PFSK-1 (cell line): ENCODE measurements at regions not wholly inside any gene's neighbourhood (a gene's known extent, or its start where the extent isn't known, plus 50 kb on each side); places are given as distances from the start of the nearest gene placed in this dataset.

Source experiments
- FOXP2 ChIP-seq: optimal IDR thresholded peaks from 2 replicates; pipeline ENCODE3; 2011; ENCODE audit warnings: borderline replicate concordance, control low read depth, inconsistent platforms; ENCODE audit not compliant: insufficient read depth; ENCODE audit errors: extremely low read length, extremely low read depth
- POLR2AphosphoS5 ChIP-seq: IDR thresholded peaks from 2 replicates; pipeline ENCODE4 v1.6.1; 2012; ENCODE audit warnings: low read depth, mild to moderate bottlenecking, control low read depth, low read length, moderate library complexity
- SIN3A ChIP-seq: IDR thresholded peaks from 2 replicates; pipeline ENCODE4 v1.6.1; 2012; ENCODE audit warnings: mild to moderate bottlenecking, low read length, moderate library complexity, borderline replicate concordance; ENCODE audit not compliant: insufficient read depth
- TAF1 ChIP-seq: IDR thresholded peaks from 2 replicates; pipeline ENCODE4 v1.6.1; 2012; ENCODE audit warnings: low read length, control low read depth, borderline replicate concordance; ENCODE audit not compliant: insufficient read depth
- TF ChIP-seq, protein P1 (sequence below), 2 experiments: IDR thresholded peaks; 2 replicates each; pipeline versions ENCODE4 v1.6.1 to v1.8.0; 2011 to 2012; ENCODE audit warnings: low read depth in 2 of 2, low read length in 2 of 2, control low read depth in 1 of 2, inconsistent platforms in 1 of 2, mild to moderate bottlenecking in 1 of 2, moderate library complexity in 1 of 2; ENCODE audit not compliant: insufficient read depth in 1 of 2

DNA sequence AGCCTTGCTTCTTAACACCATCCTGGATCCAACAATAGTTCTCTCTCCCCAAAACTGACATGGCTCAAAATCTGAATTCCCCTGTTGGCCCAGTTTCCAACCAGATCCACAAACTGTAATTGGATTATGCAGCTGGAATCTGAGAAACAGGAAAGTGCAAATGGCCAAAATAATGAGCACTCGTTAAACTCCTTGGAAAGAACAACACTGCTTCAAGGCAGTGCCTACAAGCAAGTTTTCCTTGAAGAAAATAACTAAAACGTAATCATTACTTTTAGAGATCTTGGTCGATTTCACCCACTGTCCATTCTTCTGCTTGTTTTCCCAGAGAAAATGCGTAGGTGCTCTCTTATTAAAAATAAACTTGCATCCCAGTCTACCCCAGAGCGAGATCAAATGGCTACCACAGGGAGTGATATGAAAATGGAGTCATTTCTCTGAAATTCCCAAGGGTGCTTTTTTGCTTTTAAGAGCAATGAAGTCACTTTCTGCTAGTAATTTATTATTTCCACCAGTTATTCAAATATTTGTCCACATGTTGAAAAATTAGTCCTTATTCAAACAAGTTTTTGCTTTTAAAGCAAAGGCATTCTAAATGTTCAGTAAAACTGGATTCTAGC lies 264.2 kb downstream of the C1D start:
- TF ChIP-seq SIN3A (no peak), POLR2AphosphoS5 (no peak), TAF1 (no peak), FOXP2 (no peak)
- TF ChIP-seq, protein P1, sequence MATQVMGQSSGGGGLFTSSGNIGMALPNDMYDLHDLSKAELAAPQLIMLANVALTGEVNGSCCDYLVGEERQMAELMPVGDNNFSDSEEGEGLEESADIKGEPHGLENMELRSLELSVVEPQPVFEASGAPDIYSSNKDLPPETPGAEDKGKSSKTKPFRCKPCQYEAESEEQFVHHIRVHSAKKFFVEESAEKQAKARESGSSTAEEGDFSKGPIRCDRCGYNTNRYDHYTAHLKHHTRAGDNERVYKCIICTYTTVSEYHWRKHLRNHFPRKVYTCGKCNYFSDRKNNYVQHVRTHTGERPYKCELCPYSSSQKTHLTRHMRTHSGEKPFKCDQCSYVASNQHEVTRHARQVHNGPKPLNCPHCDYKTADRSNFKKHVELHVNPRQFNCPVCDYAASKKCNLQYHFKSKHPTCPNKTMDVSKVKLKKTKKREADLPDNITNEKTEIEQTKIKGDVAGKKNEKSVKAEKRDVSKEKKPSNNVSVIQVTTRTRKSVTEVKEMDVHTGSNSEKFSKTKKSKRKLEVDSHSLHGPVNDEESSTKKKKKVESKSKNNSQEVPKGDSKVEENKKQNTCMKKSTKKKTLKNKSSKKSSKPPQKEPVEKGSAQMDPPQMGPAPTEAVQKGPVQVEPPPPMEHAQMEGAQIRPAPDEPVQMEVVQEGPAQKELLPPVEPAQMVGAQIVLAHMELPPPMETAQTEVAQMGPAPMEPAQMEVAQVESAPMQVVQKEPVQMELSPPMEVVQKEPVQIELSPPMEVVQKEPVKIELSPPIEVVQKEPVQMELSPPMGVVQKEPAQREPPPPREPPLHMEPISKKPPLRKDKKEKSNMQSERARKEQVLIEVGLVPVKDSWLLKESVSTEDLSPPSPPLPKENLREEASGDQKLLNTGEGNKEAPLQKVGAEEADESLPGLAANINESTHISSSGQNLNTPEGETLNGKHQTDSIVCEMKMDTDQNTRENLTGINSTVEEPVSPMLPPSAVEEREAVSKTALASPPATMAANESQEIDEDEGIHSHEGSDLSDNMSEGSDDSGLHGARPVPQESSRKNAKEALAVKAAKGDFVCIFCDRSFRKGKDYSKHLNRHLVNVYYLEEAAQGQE (IDR thresholded peaks at IDR 0.05; ENCODE audit: insufficient read depth in 1 of 2, low read depth in 2 of 2, low read length in 2 of 2), result no peak

GRCh38 chr2:67799886-67800285 lies 262.9 kb downstream of the C1D start:
- TF ChIP-seq POLR2AphosphoS5, result no peak
- TF ChIP-seq, protein P1 (IDR thresholded peaks at IDR 0.05; ENCODE audit: insufficient read depth in 1 of 2, low read depth in 2 of 2, low read length in 2 of 2), result no peak
- no peak for TF ChIP-seq TAF1
- no peak for TF ChIP-seq SIN3A

DNA sequence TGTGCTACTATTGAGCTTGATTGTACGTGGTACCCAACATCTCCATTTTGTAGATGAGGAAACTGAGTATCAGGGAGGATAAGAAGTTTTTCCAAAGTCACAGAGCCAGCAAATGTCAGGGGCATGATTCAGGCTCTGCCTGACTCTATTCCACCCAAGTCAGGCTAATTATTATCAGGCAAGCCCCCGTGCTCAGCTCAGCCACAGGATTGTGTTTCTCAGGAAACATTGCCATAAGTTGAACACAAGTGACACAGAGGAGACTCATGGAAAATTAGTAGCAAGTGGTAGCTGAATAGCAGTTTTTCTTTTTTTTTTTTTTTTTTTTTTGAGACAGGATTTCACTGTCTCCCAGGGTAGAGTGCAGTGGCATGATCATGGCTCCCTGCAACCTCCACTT lies 260.5 kb downstream of the C1D start:
- no peak for TF ChIP-seq POLR2AphosphoS5
- TF ChIP-seq, protein P1 (IDR thresholded peaks at IDR 0.05; ENCODE audit: insufficient read depth in 1 of 2, low read depth in 2 of 2, low read length in 2 of 2), result no peak
- TF ChIP-seq FOXP2, result no peak
- TF ChIP-seq TAF1, result no peak
- no peak for TF ChIP-seq SIN3A

GRCh38 chr2:67802824-67803223 lies 260.0 kb downstream of the C1D start:
- TF ChIP-seq SIN3A (no peak), TAF1 (no peak), FOXP2 (no peak), POLR2AphosphoS5 (no peak)
- TF ChIP-seq, protein P1 (IDR thresholded peaks at IDR 0.05; ENCODE audit: insufficient read depth in 1 of 2, low read depth in 2 of 2, low read length in 2 of 2), result no peak

- no peak for TF ChIP-seq SIN3A
- TF ChIP-seq POLR2AphosphoS5, result no peak
- TF ChIP-seq, protein P1 (IDR thresholded peaks at IDR 0.05; ENCODE audit: insufficient read depth in 1 of 2, low read depth in 2 of 2, low read length in 2 of 2), result no peak
- TF ChIP-seq FOXP2, result no peak
- no peak for TF ChIP-seq TAF1
These were observed 256.0 kb downstream of the C1D start for GRCh38 chr2:67806816-67807215.
